CD4-positive, alpha-beta T cell treated with Interferon gamma for 1 hour (primary cell): ENCODE measurements at regions not wholly inside any gene's neighbourhood (a gene's known extent, or its start where the extent isn't known, plus 50 kb on each side); places are given as distances from the start of the nearest gene placed in this dataset.
"Not testable (repeated sequence)": the region's sequence is repeated elsewhere in the genome, so short reads cannot be mapped to it uniquely, and the experiment has no call there.

Experiments
- DNase-seq: peaks from one replicate; pipeline ENCODE4 v3.0.0-alpha.2; 2020

DNA sequence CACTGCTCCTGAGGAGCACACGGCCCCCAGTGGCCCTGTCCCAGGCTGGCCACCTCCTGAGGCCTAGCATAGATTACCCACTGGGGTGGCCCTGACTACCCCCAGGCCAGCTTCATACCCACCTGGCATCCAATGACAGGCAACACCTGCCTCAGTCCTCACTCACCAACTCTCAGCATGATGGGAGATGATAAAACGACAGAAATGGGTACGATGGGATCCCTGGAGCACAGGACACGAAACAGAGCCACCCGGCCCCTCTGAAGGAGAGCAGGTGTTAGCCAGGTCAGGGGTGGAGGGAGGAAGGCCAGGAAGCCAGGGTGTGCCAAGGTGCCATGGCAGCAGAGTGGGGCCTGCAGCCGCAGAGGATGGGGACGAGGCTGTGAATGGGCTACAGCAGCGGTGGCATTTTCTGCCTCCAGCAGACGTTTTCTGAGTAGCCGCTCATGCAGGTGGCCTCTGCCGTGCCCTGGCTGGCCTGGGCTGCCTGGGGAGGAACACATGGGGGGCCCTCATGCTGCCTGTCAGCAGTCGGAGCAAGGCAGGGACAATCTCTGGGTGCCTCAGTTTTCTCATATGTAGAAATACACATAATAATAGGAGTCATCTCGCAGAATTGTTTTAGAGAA, 50.2 kb upstream of the FGF3 start:
- DNase-seq, result no peak

DNA sequence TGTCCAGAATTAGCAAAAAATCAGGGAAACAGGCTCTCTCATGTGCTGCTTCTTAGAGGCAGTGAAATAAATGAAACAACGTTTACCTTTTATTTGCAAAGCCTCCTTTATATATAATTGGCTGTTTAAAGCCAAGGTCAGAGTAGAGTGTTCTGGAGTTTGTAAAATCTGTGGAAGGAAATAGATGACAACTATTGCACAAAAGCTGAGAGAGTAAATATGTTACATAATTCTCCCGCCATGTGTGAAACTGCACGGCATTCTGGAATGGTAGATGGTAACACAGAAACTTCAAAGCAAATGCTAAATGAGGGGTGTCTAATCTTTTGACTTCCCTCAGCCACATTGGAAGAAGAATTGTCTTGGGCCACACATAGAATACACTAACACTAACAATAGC, 51.5 kb upstream of the FGF3 start:
- DNase-seq, result no peak

DNA sequence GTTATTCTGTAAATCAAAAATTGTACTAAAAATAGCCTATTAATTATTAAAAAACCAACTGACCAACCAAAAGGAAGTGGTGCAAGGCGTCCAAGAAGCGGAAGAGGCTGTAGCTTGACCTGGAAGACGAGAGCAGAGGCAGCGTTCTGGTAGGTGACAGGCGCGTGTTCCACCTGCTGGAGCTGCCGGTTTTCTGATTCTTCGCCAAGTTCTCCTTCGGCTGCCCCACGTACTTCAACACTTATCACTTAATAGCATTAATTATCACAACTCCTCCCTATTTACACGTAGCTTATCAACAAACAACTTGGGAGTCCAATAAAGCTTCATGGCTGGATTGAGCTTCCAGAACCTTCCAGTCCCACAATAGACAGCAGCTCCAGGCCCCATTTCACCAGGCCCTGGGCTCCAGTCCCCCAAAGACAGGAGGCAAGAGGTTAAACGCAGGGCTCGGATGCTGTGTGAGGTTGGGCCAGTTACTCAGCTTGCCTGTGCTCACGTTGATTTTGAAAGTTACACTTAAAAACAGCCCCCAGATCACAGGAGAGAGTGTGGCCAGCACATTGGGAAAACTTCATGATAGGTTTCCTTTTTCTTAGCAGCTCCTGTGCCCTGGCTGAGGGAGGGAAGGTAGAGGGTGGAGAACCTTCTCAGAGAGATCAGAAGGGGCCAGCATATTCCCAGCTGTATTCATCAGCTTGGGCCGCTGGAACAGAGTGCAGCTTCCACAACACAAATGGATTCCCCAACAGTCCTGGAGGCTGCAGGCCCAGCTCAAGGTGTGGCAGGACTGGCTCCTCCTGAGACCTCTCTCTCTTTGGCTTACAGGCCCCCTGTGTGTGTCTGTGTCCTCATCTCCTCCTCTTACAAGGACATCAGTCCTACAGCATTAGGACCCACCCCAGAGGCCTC, 54.2 kb upstream of the FGF3 start:
- DNase-seq, result no peak

DNA sequence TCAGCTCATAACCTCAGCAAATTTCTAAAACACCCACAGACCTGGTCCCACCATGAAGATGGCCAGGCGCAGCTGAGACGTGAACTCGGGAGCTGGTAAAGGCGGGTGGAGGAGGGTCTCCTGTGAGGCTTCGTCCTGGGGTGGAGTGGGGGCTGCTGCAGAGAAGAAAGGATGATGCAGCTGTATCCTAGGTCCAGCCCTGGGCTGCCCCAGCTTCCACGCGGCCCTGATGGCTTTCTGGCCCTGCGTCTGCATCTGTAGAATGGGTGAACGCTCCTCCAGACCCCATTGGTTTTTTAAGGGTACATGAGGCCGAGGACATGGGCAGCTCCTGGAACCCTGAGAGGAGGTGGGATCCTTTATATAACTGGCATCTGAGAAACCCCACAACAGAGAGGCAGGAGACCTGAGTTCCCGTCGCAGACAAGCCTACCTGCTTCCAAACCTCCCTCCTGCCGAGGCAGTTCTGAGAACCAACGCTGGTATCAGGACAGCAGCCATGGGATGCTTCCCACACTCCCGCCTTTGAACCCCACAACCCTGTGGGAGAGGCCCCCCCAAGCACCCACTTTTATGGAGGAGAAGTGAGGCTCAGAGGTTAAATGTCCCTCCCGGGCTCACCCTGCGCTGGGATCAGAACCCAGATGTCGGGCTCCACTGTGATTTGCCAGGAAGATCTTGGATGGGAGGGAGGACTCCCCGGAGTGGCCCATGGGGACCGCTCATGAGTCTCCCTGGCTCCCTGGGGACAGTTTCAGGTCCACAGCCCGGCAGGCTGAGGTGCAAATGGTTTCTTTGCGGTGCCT, 55.2 kb upstream of the FGF3 start:
- DNase-seq, result no peak

DNA sequence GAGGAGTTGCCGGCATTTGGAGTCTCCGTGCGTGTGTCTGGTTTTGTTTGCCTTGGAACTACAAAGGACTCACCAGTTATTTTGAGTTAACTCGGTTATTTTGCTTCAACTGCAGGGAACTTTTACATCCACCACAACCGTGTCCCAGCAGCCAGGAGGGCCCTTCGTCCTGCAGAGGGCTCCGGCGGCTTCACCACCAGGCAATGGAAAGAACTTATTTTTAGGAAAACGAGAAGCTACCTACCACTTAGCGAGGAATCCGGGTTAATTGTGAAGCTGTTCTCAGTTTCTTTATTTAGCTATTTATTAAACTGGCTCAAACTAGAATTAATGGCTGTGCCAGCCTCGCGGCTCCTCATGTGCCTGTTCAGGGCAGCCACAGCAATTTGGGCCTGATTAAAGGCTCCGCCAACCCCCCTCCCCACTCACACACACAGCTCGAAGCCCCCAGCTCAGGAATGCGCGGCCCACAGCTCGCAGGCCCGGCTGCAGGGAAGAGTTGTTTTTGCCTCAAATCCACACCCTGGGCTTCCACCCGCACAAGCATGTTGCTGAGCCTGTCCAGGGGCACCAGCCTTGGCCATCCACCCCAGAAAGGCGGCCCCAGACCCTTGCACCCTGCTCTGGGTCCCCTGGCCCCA, 55.9 kb upstream of the FGF3 start:
- DNase-seq, result no peak

DNA sequence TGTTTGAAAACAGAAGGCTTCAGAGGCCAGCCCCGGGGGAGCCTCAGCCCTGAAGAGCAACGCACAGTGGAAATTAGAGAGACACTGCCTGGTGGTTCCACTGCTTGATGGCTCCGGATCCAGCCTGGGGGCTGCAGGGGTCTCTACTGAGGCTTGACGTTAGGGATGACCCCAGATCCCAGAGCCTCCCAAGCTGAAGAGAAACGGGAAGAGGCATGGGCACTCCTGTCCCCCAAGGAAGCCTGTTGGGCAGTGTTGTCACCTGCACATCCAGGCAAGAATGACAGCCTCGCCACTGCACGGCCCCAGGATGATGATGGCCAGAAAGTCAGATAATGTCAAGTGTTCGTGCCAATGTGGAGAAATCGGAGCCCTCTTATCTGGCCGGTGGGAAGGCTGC, 56.8 kb upstream of the FGF3 start:
- no peak for DNase-seq

DNA sequence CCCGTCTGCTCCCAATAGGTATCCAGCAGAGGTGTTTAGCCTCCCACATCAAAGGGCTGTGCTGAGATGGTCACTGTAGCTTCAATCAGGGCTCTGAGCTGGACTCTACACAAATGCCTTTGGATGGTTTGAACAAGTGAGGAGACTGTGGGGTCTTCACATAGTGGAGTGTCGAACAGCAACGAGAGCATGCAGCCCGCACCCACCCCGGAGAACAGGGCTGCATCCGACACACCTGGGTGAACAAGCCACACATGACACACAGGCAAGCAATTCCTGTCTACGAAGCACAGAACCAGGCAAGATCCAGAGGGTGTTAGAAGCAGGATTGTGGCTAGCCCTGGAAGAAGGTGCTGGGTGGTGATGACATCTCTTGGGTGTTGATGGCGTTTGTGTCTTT, 58.0 kb upstream of the FGF3 start:
- no peak for DNase-seq

DNA sequence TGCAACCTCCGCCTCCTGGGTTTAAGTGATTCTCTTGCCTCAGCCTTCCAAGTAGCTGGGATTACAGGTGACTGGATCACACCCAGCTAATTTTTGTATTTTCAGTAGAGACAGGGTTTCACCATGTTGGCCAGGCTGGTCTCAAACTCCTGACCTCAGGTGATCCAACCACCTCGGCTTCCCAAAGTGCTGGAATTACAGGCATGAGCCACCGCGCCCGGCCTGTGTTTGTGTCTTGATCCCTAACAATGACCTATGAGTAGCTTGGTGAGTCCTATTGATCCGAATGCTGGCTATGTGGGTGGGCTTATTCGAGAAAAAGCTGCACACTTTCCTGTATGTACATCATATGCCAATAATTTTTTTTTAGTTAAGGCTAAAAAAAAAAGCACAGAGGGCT, 58.5 kb upstream of the FGF3 start:
- not testable (repeated sequence) for DNase-seq

DNA sequence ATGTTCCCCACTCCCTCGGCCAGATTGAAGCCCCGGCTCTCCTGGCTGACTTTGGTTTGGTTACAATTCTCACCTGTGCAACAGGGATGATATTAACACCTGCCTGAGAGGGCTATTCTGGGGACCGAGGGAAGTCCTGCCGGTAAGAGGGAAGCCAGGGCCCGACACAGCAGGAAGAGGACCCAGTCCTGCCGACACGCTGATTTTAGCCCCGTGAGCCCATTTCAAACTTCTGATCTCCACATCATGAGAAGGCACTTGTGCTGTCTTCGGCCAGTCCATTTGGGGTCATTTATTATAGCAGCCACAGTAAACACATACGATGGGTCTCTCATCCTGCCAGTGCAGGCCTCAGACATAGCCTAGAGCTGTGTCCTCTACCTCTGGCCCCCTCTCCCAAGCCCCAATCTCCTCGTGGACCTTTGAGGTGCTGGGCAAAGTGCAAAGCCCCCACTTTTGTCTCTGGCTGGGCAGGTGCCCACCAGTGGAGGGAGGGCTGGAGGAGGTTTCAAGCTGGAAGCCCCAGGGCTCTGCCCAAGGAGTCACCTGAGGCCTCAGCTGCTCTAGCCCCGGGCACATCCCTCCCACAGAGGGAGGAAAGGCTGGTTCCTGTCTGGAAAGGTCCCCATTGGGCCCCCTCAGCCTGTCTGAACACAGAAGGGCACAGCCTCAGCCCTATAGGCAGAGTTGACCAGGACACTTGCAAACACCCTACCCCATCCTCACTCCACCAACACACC, 59.1 kb upstream of the FGF3 start:
- no peak for DNase-seq

DNA sequence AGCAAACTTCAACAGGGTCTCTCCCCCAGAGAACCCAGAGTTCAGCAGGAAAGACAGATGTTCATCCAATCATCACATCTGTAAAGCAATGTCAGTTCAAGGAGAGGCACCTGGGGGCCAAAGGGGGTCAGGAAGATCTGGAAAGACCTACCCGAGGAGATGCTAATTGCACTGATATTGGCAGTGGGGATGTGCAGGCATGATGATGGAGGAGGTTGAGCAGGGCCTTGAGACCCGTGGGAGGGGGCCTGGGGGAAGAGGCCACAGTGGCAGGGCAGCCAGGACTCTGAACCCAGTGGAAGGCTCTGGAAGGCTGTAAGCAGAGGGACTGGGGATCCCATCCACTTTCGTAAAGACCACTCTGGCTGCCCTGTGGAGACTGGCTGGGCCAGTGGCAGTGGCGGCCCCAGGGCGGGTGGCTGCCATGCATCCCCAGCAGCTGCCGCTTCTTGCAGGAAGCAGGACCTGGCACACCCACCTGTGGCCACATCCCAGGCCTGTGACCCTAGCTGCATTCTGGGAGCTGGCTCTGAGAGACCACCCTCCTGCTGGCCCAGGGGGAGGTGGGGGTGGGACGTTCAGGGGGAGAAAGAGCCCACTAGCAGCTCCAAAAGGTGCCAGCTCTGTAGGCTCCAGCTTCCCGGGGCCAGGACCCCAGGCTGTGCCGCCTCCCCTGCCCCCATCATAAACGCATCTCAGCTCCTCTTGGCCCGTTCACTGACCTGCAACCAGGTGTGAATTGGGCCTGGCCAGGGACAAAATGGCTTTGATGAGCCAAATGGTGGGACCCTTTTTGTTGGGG, 59.9 kb upstream of the FGF3 start:
- no peak for DNase-seq

DNA sequence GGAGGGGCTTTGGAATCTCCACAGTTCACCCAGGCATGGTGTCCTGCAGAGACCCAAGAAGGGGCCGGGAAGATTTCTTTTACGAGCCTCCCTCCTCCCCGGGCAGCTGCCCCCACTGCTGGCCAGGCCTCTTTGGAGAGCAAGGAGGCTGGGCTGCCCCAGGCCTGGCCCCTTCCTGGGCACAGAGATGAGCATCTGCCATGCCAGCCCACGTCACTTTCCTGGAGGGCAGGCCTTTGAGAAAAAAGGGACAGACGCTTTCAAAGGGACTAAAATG, 60.5 kb upstream of the FGF3 start:
- DNase-seq, result no peak

DNA sequence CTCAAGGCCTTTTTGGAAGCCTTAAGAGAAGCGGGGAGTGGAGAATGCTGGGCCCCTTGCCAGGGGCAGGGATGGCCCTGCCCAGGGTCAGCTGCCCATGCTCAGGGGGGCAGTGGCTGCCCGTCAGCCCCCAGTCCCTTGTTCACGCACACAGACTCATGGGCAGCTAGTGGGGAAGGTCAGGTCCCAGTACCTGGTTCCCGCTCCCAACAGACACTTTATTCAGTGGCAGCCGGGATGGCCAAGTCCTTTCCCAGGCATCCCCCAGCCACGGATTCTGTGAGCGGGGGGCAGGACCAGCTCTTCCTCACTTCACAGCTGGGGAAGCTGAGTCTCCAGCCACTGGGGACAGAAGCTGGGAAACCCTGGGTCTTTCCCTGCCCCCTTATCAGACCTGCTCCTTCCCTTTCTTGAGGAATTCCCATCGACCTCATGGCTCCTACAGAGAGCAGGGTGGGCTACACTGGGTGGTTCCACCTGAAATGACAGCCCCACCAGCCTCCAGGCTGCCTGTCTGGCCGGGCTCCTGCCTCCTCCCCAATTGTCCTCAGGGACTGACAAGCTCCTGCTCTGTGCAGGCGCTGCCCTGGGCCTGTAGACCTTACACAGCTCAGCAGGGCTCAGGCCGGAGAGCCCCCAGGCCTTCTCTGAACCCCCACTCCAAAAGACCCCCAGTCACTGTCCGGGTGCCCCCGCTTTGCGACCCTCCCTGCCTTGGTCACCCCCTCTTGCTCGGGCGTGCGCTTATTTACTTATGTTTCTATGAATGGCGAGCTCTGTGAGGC, 61.0 kb upstream of the FGF3 start:
- DNase-seq, result no peak

DNA sequence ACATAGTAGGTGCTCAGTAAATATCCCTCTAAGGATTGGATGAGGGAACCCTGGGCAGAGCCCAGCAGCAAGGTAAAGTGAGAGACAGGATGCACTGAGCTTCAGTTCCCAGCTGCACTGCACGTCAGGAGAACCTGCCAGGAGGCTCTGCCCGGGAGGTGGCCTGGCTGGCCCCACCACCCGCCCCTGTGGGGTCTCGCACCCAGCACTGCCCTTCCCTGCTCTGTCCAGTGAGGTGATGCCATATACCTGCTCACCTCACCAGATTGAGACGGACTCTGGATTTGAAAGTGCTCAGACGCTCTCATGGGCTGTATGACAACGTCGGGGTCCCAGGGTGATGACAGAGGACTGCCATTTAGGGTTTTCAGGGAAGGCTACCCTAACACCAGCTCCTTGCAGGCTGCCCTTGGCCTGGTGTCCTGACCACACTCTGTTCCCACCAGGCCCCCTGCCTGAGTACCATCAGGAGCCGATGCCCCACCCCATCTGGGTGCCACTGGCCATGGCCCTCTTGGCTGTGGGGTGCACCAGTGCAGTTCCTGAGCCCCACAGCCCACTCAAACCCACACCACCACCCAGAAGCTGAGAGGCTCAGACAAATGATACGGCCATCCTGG, 61.7 kb upstream of the FGF3 start:
- no peak for DNase-seq

DNA sequence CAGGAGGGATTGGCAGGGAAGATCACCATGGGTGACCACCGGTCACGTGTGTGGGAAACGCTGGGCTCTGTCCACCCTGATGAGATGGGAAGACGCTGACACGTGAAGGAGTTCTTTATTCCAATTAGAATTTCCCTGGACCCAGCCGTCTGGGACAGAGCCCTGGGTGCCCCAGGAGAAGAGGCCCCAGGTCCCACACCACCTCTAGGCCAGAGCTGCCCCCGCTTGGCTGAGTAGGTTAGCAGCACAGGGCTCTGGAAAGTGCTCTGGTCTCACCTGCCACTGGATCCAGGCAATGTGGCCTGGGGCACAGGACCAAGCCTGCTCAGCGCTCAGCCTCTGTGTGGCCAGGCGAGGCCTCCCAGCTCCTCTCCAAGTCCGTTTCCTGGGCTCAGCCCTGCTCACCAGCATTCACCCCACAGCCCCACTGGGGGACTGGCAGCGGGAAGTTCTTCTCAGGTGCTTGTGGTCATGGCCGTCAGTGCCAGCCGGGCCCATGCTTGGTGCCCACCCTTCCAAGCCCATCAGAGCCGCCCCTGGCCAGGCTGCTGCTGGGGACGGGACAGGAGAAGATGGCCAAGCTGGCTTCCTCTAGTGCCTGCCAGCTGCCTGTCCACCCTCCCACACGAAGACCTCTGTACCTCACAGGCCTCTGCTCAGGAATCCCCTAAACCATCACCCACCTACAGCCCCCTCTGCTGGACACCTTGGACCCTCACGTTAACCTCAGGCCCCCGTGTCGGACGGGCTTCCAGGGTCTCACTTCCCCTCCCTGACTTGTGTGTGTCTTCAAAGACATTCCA, 62.5 kb upstream of the FGF3 start:
- DNase-seq, result no peak

DNA sequence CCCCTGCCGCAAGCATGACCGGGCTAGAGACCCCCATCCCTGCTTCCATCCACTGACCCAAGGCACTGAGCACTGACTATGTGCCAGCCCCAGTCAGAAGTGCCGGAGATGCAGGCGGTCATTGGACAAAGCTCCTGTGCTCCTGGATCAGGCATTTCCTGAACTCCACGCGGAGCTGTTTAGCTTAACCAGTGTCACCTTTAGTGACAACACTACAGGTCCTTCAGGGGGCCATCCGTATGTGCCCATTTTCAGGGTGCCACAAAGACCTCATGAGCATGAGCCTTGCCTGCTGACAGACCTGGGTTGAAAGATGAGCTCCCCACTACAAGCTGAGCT, 63.0 kb upstream of the FGF3 start:
- DNase-seq, result no peak

DNA sequence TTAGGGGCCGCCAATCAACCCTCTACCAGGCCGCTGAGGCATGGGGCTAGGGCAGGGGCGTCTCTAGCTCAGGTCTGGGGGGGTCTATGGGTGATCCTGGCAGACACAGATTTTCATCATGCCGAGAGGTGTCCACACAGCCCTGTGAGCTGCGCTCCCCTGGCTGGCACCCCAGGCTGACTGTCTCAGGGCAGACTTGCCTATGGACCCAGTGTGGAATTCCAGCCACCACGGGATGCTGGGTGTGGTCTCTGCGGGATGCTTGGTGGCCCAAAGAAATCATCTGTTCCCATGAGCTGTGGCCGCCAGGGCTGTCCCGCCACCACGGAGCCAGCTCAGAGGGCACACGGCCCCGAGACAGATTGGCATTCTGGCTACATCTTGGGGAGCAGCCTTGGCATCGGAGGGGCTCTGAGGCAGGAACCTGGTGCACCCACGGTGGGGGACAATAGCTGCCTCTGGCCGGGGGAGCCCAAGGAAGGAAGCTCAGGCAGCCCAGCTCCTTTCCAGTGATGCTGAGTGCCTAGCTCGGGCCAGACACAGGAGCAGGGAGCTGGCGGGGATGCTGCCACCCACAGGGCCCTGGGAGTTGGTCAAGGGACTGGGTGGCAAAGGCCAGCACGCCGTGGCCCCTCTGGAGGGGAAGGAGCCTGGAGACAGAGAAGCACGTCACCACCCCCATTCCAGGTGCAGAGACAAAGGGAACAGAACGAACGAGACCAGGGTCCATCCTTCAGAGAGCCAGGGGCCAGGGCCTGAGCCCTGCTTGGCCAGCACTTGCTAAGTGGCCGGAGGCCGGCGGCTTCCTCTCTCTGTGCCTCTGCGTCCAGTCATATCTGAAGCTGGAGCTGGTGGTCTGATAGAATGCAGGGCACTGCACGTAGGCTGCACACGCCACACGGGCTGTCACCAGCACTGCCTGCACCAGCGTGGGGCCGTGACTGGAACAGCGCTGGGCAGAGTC, 64.4 kb upstream of the FGF3 start:
- no peak for DNase-seq

DNA sequence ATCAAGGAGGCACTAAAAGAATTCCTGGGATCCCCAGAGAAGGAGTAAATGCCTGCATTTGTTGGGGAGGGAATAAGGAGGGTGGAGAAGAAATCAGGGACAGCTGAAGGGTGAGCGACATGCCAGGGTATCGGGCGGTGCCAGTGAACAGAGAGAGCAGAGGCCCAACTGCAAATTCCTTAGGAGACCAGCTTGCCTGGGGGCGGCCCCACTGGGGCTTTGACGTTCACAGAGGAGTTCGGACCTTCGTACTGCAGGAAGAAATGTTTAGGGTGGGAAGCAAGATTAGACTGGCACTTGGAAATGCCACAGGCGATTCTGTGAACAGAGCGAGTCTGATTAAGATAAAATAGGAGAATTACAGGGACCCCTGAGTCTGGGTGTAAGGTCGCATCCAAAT, 65.1 kb upstream of the FGF3 start:
- no peak for DNase-seq

DNA sequence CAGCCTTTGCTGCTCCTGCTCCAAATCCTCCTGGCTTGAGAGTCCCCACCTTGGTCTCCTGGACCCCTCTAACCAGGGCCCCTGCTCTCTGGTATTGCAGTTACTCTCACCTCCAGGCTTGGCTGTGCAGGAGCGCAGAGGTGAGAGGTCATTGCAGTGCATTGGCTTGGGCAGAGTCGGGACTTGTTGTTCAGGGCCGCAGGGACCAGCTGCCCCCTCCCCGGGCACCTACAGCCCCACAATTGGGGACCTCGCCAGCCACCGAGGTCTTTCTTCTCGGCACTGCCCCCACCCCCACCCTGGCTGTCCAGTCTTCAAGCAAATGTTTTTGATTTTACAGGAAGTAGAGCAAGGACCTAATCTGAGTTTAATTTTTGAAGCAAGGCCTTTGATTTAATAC, 65.5 kb upstream of the FGF3 start:
- DNase-seq, result no peak

DNA sequence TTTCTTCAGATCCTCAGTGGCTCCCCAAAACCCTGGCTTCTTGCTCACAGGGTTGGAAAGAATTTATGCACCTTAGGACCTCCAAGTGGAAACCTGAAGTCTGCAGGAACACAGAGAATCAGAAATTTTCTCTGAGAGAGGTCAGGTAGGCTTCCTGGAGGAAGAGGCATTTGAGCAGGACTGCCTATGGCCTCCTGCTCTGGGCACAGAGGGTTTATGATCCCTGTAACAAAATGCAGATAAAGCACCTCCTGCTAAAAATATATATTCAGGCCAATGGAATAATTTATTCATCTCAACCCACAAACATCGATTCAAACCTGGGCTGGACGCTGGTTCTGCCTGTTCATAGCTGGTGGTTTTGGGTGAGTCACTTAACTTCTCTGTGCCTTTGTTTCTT, 68.1 kb upstream of the FGF3 start:
- no peak for DNase-seq
